ENCODE measurements at regions not wholly inside any gene's neighbourhood (a gene's known extent, or its start where the extent isn't known, plus 50 kb on each side); places are given as distances from the start of the nearest gene placed in this dataset.
"Not testable (repeated sequence)": the region's sequence is repeated elsewhere in the genome, so short reads cannot be mapped to it uniquely, and the experiment has no call there.

- DNase-seq: no peak
Measured at GRCh38 chr17:74126179-74126900, 77.1 kb upstream of the RPL38 start.

- DNase-seq: no peak
Measured at GRCh38 chr17:74126959-74127358, 76.5 kb upstream of the RPL38 start.

GRCh38 chr17:74128456-74129211 lies 74.8 kb upstream of the RPL38 start:
- no peak for DNase-seq

GRCh38 chr17:74129800-74130199 lies 73.7 kb upstream of the RPL38 start:
- not testable (repeated sequence) for DNase-seq

- DNase-seq: no peak
Measured at GRCh38 chr17:74130276-74130675, 73.2 kb upstream of the RPL38 start.

GRCh38 chr17:74130841-74131240 lies 72.6 kb upstream of the RPL38 start:
- DNase-seq: no peak

GRCh38 chr17:74132354-74132753 lies 71.1 kb upstream of the RPL38 start:
- no peak for DNase-seq

GRCh38 chr17:74133740-74134139 lies 69.7 kb upstream of the RPL38 start:
- DNase-seq: no peak

GRCh38 chr17:74134234-74134633 lies 69.2 kb upstream of the RPL38 start:
- not testable (repeated sequence) for DNase-seq

GRCh38 chr17:74134991-74135390 lies 68.5 kb upstream of the RPL38 start:
- DNase-seq: no peak

- no peak for DNase-seq
Measured at GRCh38 chr17:74135391-74136167, 67.9 kb upstream of the RPL38 start.

GRCh38 chr17:74137416-74137815 lies 66.1 kb upstream of the RPL38 start:
- no peak for DNase-seq

- no peak for DNase-seq
Measured at GRCh38 chr17:74139120-74139519, 64.4 kb upstream of the RPL38 start.

- DNase-seq: no peak
Measured at GRCh38 chr17:74140282-74140681, 63.2 kb upstream of the RPL38 start.

- DNase-seq: no peak
Measured at GRCh38 chr17:74141612-74142011, 61.9 kb upstream of the RPL38 start.

GRCh38 chr17:74143318-74143717 lies 60.2 kb upstream of the RPL38 start:
- not testable (repeated sequence) for DNase-seq

- no peak for DNase-seq
Measured at GRCh38 chr17:74145756-74146155, 57.7 kb upstream of the RPL38 start.

- DNase-seq: no peak
Measured at GRCh38 chr17:74146196-74146595, 57.3 kb upstream of the RPL38 start.

GRCh38 chr17:74147056-74147835 lies 56.2 kb upstream of the RPL38 start:
- no peak for DNase-seq

- DNase-seq: no peak
Measured at GRCh38 chr17:74147966-74148365, 55.5 kb upstream of the RPL38 start.

- no peak for DNase-seq
Measured at GRCh38 chr17:74148446-74148845, 55.0 kb upstream of the RPL38 start.

GRCh38 chr17:74148901-74149596 lies 54.4 kb upstream of the RPL38 start:
- DNase-seq: no peak

Measured in activated CD4-positive, alpha-beta T cell treated with anti-CD3 and anti-CD28 coated beads for 1 hour (primary cell).